IPS DF 19.7 (cell line): ENCODE measurements at regions not wholly inside any gene's neighbourhood (a gene's known extent, or its start where the extent isn't known, plus 50 kb on each side); places are given as distances from the start of the nearest gene placed in this dataset.

Experiments
- DNase-seq: peaks from one replicate; pipeline ENCODE4 v3.0.0-alpha.2; 2013; ENCODE audit warnings: low read depth, low spot score

- DNase-seq, result no peak
These were observed 106.9 kb downstream of the B3GNT2 start for GRCh38 chr2:62302631-62303435.

- DNase-seq, result no peak
These were observed 105.0 kb downstream of the B3GNT2 start for GRCh38 chr2:62300925-62301324.

- DNase-seq, result no peak
These were observed 101.7 kb downstream of the B3GNT2 start for GRCh38 chr2:62297624-62298010.

- DNase-seq, result no peak
These were observed 101.1 kb downstream of the B3GNT2 start for GRCh38 chr2:62296832-62297623.

- no peak for DNase-seq
These were observed 100.3 kb downstream of the B3GNT2 start for GRCh38 chr2:62296034-62296831.

DNA sequence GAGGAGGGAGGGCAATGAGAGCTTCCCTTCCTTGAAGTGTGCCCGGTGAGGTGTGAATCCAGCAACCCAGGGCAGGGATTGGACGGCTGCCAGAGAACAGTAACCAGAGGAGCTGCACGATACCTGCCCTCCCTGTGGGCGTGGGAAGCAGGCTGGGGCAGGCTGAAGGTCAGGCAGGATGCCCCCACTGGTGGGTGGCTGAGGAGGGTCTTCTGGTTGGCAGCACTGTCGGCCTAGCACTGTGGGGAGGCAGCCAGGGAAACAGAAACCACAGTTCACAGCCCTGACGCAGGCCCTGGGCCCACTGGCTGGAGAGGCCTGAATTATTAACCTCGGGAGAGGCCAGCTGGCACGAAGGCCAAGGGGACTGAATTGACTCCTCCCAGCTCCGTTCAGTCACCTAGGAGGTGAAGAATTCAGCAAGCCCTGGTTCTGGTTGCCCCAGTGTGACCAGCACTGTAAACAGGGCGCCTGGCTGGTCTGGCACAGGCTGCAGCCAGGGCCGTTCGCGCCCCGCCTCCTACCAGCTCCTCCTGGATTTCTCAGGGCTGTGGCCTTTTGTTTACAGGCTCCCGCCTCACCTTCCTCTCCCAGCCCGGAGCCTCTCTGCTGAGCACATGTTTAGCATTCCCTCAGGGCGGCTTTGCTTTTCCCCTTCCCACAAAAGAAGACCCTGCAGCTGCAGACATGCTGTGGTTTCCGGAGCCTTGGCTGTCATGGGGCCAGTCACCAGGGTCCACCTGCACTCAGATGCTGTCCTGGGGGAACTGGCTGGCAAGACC, 97.8 kb downstream of the B3GNT2 start:
- DNase-seq, result peak; percentile 70

GRCh38 chr2:62293151-62293489, 97.2 kb downstream of the B3GNT2 start:
- DNase-seq, result no peak

DNA sequence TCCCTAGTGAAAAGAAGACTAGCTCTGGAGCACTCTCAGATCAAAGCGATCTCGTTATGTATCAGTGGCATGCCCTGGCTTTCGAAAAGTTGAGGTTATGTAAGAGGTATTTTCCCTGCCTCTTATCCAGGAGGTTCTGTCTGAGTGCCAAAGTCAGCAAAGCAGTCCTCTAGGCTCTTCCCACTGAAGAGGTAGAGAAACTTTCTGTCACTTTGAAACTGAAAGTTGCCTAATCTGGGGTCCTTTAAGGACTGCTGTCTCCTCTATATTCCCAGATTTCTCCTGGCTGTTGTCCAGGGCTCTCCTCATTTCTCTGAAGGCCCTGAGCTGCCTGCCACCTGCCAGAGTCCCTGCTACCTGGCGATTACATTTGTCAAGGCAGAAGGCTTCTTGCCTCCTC, 96.3 kb downstream of the B3GNT2 start:
- DNase-seq, result no peak

DNA sequence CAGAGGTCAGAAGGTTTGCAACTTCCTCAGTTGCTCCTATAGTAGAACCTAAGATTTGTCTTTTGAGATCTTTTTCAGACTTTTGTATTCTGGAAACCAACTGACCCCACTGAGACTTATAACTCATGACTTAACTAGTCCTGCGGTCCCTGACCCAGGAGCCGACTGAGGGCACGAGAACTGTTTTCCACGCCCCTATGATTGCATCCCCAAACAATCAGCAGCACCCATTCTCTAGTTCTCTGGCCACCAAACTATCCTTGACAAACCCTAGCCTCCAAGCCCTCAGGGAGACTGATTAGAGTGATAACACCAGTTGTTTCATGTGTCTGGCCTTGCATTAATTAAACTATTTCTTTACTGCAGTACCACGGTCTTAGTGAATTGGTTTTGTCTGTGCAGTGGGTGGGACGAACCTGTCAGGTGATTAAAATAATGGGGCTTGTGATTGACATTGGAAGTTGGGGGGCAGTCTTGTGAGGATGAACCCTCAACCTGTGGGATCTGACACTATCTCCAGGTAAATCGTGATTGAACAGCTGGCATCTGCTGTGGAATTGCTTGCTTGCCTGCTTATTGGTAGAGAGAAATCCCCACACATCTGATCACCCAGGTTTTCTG, 95.7 kb downstream of the B3GNT2 start:
- DNase-seq, result no peak

- no peak for DNase-seq
These were observed 95.1 kb downstream of the B3GNT2 start for GRCh38 chr2:62291052-62291451.

DNA sequence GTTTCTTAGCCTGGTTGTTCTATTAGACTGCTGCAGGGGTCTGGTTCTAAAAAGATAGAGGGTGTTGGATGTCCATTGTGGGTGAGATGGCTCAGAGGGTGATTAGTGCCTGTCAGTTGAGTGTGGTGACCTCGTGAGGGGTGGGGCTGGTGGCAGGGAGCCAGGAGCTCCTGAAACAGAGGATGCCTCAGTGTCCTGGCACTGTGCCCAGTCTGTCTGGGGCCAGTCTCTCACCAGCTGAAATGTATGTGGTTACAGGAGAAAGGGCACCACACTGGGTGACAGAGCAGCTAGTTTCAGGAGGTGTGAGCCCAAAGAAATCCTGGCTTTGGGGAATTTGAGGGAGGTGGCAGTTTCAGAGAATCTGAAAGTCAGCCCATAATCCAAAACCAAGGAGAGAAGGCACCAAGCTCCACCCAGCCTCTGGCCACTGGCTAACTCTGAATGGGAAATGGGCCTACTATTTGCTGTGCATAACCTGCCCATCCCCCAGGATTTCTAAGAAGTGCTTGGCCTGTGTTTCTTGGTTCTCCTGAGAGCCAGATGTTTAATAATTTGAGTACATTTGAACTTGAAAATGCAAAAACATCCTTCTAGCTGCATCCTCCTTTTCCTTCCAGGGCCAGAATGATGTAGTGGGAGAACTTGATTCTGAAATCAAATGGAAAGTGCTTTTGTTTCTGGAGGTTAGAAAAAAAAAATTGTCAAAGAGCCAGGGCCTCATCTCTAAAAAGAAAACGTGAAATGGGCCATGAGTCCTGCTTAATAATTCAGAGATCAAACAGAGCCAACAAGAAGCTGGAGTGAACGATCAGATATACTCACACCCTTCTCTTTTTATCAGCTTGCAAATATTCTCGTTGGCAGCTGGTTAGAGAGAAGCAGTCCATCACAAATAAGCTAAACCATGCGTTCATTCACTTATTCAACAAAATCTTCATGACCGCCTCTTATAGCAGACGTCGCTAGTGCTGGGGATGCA, 92.3 kb downstream of the B3GNT2 start:
- DNase-seq, result no peak

DNA sequence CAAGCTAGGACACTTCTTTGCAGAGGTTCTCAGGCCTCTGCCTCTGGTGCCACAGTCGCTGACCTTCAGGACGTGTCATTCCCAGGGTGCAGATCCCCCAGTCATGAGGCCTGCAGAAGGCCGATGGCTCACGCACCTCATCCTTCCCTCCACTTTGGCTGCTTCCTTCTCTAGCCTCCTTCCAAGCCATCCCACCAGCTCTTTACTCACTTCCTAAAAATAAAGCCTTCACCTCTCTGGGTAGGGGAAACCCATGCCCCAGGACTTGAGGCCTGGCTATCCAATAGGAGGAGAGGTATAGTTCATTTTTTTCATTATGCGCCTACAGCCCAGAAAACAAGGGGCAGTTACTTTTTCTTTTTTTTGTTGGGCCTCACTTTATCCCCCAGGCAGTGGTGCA, 91.4 kb downstream of the B3GNT2 start:
- no peak for DNase-seq

DNA sequence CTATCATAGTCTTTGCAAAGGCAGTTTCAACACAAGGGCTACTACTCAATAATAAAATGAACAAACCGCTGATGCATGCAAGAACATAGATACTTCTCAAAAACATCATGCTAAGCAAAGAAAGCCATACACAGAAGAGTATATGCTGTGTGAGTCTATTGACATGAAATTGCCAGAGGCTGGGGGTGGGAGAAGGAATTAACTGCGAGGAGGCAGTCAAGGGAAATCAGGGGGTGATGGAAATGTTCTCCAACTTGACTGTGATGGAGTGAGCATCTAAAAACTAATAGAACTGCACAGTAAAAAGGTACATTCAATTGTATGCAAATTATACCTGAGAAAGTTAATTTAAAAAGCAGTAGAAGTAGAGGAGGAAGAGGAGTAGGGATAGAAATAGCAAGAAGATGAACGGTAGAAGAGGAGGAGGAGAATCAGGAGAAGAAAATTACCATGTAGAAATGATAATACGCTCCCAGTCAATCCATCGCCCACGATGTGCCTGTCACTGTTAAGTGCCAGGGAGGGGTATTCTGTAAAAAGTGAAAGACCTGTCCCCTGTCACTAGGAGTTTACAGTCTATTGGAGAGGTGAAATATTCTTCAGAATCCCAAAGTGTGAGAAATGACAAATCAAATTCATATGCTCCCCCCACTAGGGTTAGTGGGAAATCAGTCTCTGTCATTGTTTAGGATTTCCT, 90.3 kb downstream of the B3GNT2 start:
- no peak for DNase-seq

GRCh38 chr2:62284980-62285379, 89.1 kb downstream of the B3GNT2 start:
- DNase-seq, result no peak

- no peak for DNase-seq
These were observed 88.6 kb downstream of the B3GNT2 start for GRCh38 chr2:62284471-62284870.

DNA sequence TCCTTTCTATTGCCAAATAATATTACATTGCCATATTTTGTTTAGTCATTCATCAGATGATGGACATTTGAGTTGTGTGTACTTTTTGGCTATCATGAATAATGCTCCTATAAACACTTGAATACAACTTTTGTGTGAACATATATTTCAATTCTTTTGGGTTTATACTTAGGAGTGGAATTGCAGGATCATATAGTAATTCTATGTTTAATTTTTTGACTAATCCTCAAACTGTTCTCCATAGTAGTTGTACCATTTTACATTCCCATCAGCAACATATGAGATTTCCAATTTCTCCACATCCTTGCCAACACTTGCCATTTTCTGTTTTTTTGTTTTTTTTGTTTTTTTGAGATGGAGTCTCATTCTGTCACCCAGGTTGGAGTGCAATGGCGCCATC, 87.2 kb downstream of the B3GNT2 start:
- DNase-seq, result no peak

- no peak for DNase-seq
These were observed 85.7 kb downstream of the B3GNT2 start for GRCh38 chr2:62281663-62282062.

DNA sequence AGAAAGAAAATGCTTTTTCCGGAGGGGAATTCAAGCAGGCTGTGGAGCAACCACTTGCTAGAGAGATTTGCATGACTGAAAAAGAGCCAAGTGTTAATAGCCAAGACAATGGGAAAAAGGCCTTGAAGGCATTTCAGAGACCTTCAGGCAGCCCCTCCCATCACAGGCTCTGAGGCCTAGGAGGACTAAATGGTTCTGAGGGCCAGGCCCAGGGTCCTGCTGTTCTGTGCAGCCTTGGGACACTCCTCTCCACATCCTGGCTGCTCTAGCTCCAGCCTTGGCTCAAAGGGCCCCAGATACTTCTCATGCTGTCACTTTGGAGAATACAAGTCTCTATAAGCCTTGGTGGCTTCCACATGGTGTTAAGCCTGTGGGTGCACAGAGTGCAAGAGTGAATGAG, 81.8 kb downstream of the B3GNT2 start:
- DNase-seq, result no peak
